Fibroblast of lung (primary cell): ENCODE measurements at regions not wholly inside any gene's neighbourhood (a gene's known extent, or its start where the extent isn't known, plus 50 kb on each side); places are given as distances from the start of the nearest gene placed in this dataset.

Experiments used
- DNase-seq, 2 donors: peaks; one replicate each; pipeline versions ENCODE4 v3.0.0 to v3.0.0-alpha.2; 2010; ENCODE audit warnings: low read depth in 2 of 2
- H2AFZ ChIP-seq: 2 replicates; pipeline ENCODE4 v1.5.1; 2012; ENCODE audit warnings: low read length, control low read depth, inconsistent platforms
- H3K27ac ChIP-seq: 2 replicates; pipeline ENCODE4 v1.5.1; 2011; ENCODE audit warnings: low read length, control low read depth; ENCODE audit not compliant: insufficient read depth
- H3K27me3 ChIP-seq: 2 replicates; pipeline ENCODE4 v1.5.1; 2011; ENCODE audit warnings: mild to moderate bottlenecking, low read length; ENCODE audit not compliant: control insufficient read depth, insufficient read depth
- H3K36me3 ChIP-seq: 2 replicates; pipeline ENCODE4 v1.5.1; 2011; ENCODE audit warnings: low read length; ENCODE audit not compliant: control insufficient read depth, insufficient read depth
- H3K4me1 ChIP-seq: 2 replicates; pipeline ENCODE4 v1.5.1; 2011; ENCODE audit warnings: low read length; ENCODE audit not compliant: control insufficient read depth, insufficient read depth; ENCODE audit errors: extremely low read depth
- H3K4me2 ChIP-seq: 2 replicates; pipeline ENCODE4 v1.5.1; 2011; ENCODE audit warnings: low read length, control low read depth; ENCODE audit not compliant: insufficient read depth; ENCODE audit errors: extremely low read depth
- H3K4me3 ChIP-seq, 4 experiments: fragments of 200-600 bp in 1 of 4; sonication (generic) in 1 of 4; replicated peaks in 1 of 4; 2 replicates each; pipeline ENCODE4 v1.5.1; 2011 to 2016; ENCODE audit warnings: low read length in 4 of 4, low read depth in 3 of 4, mild to moderate bottlenecking in 3 of 4, control low read depth in 2 of 4, inconsistent platforms in 1 of 4, mixed read lengths in 1 of 4; ENCODE audit not compliant: insufficient read depth in 1 of 4; ENCODE audit errors: control extremely low read depth in 1 of 4
- H3K79me2 ChIP-seq: 2 replicates; pipeline ENCODE4 v1.5.1; 2012; ENCODE audit warnings: mild to moderate bottlenecking, low read length, inconsistent platforms; ENCODE audit not compliant: control insufficient read depth, insufficient read depth
- H3K9ac ChIP-seq: 2 replicates; pipeline ENCODE4 v1.5.1; 2011; ENCODE audit warnings: mild to moderate bottlenecking, low read length, control low read depth; ENCODE audit not compliant: insufficient read depth
- H3K9me3 ChIP-seq: 2 replicates; pipeline ENCODE4 v1.5.1; 2012; ENCODE audit warnings: low read depth, low read length; ENCODE audit not compliant: control insufficient read depth, insufficient read depth
- H4K20me1 ChIP-seq: 2 replicates; pipeline ENCODE4 v1.5.1; 2011; ENCODE audit warnings: low read length; ENCODE audit not compliant: control insufficient read depth, insufficient read depth; ENCODE audit errors: extremely low read depth
- CTCF ChIP-seq, 2 donors: IDR thresholded peaks in 1 of 2; conservative IDR thresholded peaks in 1 of 2; 1 replicate in 1 of 2; 2 replicates in 1 of 2; pipeline ENCODE4 v1.5.1; 2011 to 2012; ENCODE audit warnings: low read length in 2 of 2, control low read depth in 1 of 2, inconsistent platforms in 1 of 2, low read depth in 1 of 2, mild to moderate bottlenecking in 1 of 2
- EZH2 ChIP-seq: IDR thresholded peaks from 2 replicates; pipeline ENCODE4 v1.5.1; 2012; ENCODE audit warnings: low read length, control low read depth, mild to moderate bottlenecking; ENCODE audit errors: missing control alignments

- Histone ChIP-seq H3K4me2 (no peak overlapping the region), H3K27ac (no peak overlapping the region), H3K27me3 (no peaks in the 10 kb centered on the region), H3K4me3 (no peak overlapping the region), H3K36me3 (no peaks in the 10 kb centered on the region), H3K79me2 (no peaks in the 10 kb centered on the region), H3K9me3 (no peaks in the 10 kb centered on the region), H3K4me1 (no peaks in the 10 kb centered on the region), H2AFZ (no peak overlapping the region), H3K9ac (no peak overlapping the region), H4K20me1 (no peaks in the 10 kb centered on the region)
- no peak for DNase-seq
- TF ChIP-seq CTCF (conservative IDR thresholded peaks at IDR 0.05 in 1 of 2, IDR thresholded peaks at IDR 0.05 in 1 of 2; ENCODE audit: low read depth in 1 of 2, low read length in 2 of 2) (no peak), EZH2 (no peak)
Measured at GRCh38 chr2:158049129-158049855, 52.4 kb upstream of the UPP2 start.

GRCh38 chr2:158048327-158048726 is 53.3 kb upstream of the UPP2 start:
- no peak overlapping the region for H3K9ac ChIP-seq
- H3K4me2 ChIP-seq: no peak overlapping the region
- H3K9me3 ChIP-seq: no peaks in the 10 kb centered on the region
- no peaks in the 10 kb centered on the region for H3K79me2 ChIP-seq
- H3K36me3 ChIP-seq: no peaks in the 10 kb centered on the region
- H4K20me1 ChIP-seq: no peaks in the 10 kb centered on the region
- no peak overlapping the region for H3K27ac ChIP-seq
- H3K4me1 ChIP-seq: no peaks in the 10 kb centered on the region
- H3K27me3 ChIP-seq: no peaks in the 10 kb centered on the region
- no peak overlapping the region for H3K4me3 ChIP-seq
- DNase-seq: no peak
- TF ChIP-seq CTCF (conservative IDR thresholded peaks at IDR 0.05 in 1 of 2, IDR thresholded peaks at IDR 0.05 in 1 of 2; ENCODE audit: low read depth in 1 of 2, low read length in 2 of 2) (no peak), EZH2 (no peak)
- no peak overlapping the region for H2AFZ ChIP-seq

- H3K36me3 ChIP-seq: no peaks in the 10 kb centered on the region
- no peak for DNase-seq
- no peak overlapping the region for H3K4me2 ChIP-seq
- no peak overlapping the region for H3K27ac ChIP-seq
- H3K79me2 ChIP-seq: no peaks in the 10 kb centered on the region
- no peaks in the 10 kb centered on the region for H3K27me3 ChIP-seq
- no peak overlapping the region for H2AFZ ChIP-seq
- no peaks in the 10 kb centered on the region for H4K20me1 ChIP-seq
- H3K4me1 ChIP-seq: no peaks in the 10 kb centered on the region
- H3K9me3 ChIP-seq: no peaks in the 10 kb centered on the region
- TF ChIP-seq EZH2 (no peak), CTCF (conservative IDR thresholded peaks at IDR 0.05 in 1 of 2, IDR thresholded peaks at IDR 0.05 in 1 of 2; ENCODE audit: low read depth in 1 of 2, low read length in 2 of 2) (no peak)
- no peak overlapping the region for H3K4me3 ChIP-seq
- no peak overlapping the region for H3K9ac ChIP-seq
Measured at GRCh38 chr2:158047156-158047611, 54.5 kb upstream of the UPP2 start.
